ENCODE measurements at regions not wholly inside any gene's neighbourhood (a gene's known extent, or its start where the extent isn't known, plus 50 kb on each side); places are given as distances from the start of the nearest gene placed in this dataset.
"Not testable (repeated sequence)": the region's sequence is repeated elsewhere in the genome, so short reads cannot be mapped to it uniquely, and the experiment has no call there.

DNA sequence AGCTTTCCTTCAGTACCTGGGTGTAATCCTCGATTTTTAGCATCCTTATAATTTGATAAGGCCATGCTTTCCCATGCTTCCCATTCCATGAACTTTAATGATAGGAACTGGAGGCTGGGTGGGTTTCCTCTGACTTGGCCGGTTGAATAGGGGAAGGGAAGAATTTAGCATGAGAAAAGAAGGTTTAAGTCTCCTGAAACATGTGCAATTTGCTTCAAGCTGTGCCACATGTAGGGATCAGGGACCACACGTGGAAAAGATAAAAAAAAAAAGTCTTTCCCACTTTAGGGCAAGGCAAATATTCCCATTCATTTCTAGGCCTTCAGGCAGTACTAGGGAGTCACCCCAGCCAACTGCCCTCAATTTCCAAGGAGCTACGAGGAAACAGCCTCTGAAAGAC lies 900.3 kb downstream of the DSC3 start:
- no peak for DNase-seq

DNA sequence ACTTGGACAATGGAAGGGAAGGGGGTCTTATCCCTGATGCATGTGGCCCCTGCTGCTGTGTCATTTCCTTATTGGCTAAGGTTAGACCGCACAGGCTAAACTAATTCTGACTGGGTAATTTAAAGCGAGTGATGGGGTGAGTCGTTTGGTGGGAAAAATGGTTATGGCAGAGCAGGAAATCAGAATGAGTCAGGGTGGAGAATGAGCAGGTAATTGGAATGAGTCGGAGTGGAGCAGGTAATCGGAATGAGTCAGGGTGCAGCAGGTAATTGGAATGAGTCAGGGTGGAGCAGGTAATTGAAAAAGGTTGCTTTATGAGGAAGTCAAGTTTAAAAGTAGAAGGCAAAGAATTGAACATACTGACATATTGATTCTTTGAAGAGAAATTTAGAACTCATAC lies 901.0 kb downstream of the DSC3 start:
- DNase-seq: not testable (repeated sequence)

DNA sequence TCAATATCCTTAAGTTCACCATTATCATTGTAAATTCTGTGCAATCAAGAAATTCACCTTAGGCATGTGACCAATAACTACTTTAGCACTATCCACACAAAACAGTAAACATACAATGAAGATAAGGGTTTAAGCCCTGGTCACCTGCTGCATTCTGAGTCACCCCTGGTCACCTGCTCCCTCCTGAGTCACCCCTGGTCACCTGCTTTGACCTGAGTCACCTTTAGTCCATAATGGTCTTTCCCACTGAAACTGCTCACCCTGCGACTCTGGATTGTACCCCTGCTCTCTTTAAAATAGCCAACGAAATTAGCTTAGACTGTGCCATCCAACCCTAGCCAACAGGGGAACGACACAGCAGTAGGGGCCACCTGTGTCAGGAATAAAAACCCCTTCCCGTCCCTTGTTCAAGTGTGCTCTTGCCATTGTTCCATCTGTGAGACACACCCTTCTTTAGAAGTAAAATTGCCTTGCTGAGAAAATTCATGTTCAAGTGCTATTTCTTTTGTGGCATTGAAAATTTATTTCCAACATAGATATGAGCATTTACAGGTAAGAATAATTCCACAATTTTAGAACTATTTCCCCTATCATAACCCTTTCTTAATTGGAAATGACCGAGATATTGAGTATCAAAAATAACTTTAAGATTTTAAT lies 902.8 kb downstream of the DSC3 start:
- DNase-seq: no peak

DNA sequence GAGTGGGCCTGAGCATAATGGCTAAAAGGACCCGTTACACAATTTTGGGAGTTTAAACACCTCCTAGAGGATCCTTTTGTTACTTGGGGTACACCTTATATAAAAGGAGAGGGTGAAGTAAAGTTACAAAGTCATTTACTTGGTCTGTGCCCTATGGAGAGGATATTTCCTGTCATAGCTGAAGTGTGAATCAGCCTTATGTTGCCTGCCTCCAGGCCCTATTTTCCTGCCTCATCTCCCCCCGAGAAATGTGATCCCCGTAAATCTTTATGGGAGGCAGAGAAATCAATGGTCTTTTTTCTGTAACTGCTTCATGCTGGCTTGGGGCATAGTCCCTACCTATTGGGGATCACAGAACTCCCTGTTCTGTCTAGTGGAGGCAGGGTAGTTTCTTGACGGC lies 906.6 kb downstream of the DSC3 start:
- DNase-seq: no peak

DNA sequence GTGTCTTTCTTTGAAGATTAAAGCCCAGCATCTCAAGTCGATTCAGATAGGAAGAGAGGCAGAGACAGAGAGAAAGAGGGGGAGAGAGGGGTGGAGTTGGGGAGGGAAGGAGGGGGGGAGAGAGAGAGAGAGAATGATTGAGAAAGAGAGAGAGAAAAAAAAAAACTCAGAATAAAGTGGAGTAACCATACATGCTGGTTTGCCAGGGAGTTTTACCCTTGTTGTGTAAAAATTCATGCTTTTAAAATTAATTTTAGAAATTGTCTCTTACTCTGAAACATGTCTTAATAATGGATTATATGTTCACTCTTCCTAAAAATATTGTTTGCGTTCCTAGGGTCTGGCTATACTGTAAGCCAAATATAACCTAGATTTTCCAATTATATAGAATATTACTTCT lies 908.5 kb downstream of the DSC3 start:
- DNase-seq: no peak

DNA sequence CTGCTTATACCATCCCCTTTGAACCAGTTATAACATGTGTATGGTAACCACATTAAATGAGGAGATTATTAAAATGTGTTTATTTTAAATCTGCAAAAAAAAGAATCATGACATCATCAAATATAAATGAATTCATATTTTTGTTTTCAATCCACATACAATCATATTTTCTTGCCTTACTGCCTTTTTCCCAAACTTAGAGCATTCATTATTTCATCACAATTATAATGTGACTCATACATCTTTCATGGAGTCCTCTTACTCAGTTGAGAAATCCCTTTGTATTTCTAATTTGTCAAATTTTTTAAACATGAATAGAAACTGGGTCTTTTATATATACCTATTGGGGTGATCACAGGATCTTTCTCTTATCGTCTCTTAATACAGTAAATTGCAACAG lies 909.6 kb downstream of the DSC3 start:
- DNase-seq: no peak

DNA sequence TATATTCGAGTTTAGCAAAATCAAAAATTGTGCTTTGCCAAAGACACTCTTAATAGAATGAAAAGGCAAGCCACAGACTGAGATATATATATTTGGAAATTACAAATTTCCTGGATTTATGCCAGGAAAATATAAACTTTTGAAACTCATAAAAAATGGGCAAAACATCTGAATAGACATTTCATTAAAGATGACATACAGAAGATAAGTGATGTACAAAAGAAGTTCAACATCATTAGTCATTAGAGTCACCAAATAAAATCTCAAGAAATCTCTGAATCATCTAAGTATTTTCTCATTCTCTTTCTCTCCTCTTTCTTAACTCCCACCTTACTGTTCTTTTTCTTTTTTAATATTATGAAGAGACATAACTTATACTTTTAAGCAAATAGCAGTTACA lies 921.1 kb downstream of the DSC3 start:
- no peak for DNase-seq

DNA sequence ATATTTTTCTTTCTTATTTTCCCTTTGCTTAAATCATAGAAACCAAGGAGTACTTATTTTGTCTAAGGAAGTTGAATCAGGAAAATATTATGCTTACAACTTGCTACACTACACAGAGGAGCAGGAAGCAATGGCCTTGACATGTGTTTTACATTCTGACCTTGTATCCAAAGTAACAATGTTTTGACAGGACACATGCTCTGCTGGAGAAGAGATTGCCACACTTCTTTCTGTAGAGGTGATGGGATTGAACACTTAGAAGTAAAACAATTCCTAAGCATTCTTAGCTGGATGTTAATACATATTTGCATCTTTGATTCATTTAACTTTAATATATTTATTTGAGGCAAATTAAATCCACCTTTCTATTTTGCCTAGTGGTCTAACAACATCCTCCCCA lies 929.1 kb downstream of the DSC3 start:
- DNase-seq: no peak

DNA sequence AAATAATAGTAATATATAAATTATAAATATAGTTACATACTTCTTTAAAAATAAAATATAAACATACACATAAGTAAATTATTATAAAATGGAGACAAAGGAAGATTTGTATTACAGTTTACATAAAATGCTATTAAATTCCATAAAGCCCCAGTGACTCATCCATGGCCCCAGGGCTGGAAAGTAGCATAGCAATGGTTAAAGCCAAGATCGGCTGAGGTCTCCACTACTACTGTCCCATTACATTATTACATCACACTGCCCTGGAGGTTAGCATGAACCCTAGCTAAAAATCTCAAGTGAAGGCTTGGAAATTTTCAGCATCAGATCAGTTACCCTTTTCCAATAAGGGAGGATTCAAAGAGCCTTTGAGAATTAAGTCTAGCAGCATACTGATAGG lies 936.2 kb downstream of the DSC3 start:
- DNase-seq: no peak

DNA sequence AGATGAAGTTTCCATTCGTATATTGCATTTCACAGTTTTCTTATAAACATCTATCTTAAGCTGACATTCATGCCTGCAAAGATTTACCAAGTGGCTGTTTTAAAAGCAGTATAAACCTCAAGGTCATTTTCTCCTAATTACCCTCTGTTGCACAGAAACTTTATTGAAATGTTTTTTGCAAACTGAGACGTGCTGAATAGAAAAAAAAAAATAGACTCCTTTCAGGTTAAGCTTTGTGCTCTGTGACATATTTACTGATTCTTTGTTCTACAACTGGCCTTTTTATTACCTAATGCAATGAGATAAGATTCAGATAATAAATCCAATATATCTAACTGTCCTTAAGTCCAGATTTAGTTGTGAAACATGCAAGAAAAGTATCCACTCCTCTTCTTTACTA lies 938.7 kb downstream of the DSC3 start:
- DNase-seq: no peak

DNA sequence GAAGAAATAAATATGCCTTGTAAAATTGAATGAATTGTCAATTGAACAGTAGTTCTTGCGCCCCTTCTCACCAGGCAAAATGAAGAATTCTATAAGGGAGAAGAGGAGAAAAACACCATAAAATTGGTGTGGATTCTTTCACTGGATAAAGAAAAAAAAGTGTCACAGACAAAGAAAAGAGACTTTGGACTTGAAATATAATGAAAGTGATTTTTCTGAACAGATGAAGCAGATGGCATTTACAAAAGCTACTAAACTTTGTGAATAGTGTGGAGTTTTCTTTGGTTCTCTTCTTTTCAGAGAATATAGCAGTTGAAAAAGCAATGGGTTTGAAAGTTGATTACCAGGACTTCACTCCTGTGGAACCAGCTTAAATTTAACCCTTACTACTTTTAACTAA lies 945.7 kb downstream of the DSC3 start:
- no peak for DNase-seq

DNA sequence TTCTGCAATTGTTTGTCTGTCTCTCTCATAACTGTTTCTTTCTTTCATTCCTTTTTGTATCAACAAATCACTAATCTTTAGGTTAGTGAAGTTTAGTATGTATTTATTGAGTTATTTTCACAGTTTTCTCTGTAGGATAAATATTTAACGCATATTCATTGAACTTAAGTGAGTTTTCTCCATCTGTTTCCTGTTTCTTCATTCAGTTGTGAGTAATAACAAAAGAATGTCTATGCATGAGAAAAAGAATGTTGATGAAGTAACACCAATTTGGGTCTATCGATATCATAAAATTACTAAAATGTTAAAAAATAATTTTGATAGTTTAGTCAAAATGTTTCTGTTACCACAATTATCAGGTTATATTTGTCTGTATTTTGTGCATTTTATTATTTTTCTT lies 948.0 kb downstream of the DSC3 start:
- DNase-seq: peak; percentile 20

DNA sequence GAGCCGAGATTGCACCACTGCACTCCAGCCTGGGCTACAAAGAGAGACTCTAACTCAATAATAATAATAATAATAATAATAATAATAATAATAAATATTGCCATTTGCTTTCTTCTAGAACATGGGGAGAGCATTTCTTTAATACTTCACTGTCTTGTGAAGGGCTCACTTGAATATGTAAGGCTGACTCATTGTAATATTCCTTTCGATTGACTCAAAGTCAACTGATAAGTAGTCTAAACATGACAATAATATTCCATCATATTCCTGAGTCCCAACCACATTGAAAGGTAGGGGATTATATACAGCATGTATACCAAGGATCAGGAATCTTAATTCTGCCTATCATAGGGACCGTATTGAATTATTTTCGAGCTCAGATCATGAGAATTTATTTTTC lies 949.2 kb downstream of the DSC3 start:
- DNase-seq: no peak

DNA sequence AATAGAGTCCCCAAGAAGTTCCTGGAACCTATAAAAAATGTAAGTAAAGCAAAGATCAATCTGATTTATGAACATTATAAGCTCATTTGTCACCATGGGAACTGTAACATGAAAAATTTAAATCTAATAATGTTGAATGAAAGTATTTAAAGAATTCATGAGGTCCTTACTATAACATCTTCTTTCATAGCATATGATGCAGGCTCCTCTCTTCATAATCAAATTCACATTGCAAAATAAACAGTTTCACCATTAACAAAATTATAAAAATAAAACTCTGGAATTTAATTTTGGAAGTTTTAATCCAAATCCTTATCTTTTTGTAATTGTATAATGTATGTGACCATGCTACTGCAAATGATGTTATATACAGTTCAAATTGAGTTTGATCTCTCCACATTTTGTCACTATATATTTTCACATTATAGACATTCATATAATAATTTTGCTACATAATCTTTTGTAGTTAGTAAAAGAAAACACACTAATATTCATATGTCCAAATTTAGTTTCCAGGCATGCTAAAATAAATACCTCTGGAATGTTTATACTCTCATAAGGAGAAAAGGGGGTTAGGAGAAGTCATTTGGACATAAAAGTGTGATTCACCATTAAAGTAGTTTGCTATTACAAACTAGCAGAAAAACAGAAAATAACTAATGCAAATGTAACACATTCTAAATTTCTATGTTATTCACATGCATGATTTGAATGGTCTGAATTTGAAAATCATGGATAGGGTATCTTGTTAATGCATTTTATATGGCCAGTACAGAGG lies 954.1 kb downstream of the DSC3 start:
- DNase-seq: peak; percentile 12

DNA sequence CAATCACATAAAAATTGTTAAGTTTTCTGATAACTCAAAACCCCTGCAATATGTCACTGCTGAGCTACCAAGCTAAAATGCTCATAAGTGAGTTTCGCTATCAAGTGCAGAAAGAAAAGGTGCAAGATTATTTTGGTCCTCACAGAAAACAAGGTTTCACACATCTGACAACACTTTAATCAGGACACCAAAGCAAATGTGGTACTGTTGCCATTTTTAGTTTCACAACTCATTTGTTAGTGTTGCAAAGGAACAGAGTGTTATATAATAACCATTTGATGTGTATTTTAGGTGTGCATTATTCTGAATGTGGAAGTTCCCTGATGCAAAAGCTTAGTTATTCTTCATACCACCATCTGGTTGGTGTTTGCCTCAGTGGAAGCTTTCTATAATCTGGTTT lies 956.2 kb downstream of the DSC3 start:
- DNase-seq: no peak

DNA sequence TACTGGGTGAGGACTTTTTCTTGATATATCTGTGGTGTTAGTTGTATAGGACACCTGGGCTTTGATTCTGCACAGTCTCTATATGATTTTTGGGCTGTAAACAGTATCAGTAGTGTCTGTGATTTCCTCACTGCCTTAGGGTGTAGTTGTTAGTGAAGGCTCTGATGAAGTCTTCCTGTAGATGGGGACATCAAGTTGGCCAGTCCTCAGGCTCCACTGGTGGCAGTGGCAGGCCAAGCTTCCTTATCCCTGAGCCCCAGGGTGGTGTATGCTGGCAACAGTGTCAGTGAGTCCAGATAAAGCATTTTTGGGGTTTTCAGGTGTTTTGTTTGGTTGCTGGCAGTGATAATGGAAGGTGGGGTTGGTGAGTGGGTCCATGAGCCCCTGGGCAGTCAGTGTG lies 961.4 kb downstream of the DSC3 start:
- no peak for DNase-seq

DNA sequence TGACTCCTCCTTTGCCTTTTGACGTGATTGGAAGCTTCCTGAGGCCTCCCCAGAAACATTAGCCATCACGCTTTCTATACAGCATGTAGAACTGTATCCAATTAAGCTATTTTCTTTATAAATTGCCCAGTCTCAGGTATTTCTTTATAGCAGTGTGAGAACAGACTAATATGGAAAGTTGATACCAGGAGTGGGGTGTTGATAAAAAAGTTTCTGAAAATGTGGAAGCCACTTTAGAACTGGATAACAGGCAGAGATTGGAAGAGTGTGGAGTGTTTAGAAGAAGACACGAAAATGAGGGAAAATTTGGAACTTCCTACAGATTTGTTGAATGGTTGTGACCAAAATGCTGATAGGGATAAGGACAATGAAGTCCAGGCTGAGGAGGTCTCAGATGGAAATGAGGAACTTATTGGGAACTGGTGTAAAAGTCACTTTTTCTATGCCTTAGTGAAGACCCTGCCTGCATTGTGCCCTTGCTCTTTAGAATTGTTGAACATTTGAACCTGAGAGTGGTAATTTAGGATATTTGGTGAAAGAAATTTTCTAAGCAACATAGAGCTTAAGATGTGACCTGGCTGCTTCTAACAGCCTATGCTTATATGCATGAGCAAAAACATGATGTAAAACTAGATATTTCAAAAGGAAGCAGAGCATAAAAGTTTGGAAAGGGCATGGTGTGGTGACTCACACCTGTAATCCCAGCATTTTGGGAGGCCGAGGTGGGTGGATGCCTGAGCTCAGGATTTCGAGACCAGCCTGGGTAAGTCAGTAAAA lies 969.7 kb downstream of the DSC3 start:
- no peak for DNase-seq

DNA sequence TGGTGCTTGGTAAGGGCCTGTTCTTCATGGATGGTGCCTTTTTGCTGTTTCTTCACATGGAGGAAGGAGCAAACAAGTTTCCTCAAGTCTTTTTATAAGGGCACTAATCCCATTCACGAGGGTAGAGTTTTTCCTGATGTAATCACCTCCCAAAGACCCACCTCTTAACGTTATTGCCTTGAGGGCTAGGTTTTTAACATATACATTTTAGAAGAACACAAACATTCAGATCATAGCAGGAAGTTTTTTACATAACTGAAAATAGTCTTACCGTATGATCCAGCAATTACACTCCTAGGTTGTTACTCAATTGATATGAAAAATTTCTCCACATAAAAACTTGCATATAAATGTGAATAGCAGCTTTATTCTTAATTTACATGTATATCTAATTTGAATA lies 976.3 kb downstream of the DSC3 start:
- DNase-seq: no peak

DNA sequence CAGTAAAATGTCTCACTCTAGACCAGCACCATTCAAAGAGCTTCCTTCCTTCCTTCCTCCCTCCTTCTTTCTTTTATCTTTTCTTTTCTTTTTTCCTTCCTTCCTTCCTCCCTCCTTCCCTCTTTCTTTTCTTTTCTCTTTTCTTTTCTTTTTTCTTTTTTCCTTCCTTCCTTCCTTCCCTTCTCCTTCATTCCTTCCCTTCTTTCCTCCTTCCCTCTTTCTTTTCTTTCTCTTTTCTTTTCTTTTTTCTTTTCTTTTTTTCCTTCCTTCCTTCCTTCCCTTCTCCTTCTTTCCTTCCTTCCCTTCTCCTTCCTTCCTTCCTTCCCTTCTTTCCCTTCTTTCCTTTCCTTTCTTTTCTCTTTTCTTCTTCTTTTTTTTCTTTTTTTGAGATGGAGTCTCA lies 985.1 kb downstream of the DSC3 start:
- DNase-seq: no peak

DNA sequence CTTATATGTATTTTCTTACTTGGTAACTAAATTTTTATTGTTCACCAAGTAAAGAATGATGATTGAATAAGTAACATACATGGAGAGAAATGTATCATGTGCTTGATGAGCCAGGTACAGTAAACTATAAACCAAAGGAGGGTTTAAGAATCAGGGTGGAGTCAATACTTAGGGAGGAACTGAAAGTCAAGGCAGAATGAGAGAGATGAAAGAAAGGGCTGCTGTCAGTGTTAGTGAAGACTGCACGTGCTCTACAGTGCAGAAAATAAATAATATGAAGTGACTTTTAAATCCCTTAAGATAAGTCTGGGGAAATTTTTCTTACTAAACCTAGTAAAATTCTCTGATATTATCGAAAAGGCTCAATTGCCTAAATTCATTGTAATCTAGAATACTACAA lies 986.0 kb downstream of the DSC3 start:
- no peak for DNase-seq

DNA sequence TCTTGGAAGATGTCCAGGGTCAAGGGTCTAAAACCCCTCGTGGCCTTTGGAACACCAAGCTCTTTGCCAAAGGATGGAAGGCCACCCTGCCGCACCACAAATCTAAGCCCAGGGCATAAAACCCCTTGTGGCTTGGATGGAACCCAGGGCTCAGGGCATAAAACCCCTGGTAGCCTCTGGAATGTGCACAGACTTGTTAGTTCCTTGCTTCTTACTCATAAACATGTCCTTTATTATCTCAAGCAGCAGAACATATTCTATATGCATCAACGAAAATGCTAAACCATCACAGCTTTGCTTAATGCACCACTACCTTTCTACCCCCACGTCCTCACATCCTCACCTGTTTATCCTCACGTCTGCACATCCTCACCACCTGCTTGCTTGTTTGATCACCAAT lies 998.0 kb downstream of the DSC3 start:
- DNase-seq: no peak

DNA sequence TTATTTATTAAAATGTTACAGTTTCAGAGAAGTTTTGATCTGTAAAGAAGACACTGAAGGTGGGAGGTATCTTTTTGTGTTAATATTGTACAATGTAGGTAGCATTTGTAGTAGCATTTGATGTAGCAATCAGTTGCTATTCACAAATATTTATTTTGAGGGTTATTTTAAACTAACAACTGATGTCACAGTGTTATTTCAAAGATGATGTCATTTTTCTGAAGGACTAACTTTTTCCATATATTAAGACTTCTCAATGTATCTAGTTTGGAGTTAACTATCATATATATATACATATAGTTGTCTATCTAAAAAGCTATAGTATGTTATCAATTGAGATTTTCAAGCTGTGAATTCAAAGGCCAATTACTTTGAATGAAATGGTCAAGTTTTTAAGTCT lies 1003.3 kb downstream of the DSC3 start:
- no peak for DNase-seq

DNA sequence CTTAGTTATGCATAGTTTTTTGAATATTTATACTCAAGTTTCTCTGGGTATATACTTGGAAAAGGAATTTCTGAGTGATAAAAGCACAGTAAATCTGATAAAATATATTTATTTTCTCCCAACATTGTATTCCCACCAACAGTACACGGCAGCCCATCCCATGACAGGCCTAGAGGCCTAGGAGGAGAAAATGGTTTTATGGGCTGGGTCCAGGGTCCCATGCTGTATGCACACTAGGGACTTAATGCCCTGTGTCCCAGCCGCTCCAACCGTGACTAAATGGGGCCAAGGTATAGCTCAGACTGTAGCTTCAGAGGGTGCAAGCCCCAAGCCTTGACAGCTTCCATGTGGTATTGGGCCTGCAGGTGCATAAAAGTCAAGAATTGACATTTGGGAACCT lies 1007.7 kb downstream of the DSC3 start:
- DNase-seq: no peak

DNA sequence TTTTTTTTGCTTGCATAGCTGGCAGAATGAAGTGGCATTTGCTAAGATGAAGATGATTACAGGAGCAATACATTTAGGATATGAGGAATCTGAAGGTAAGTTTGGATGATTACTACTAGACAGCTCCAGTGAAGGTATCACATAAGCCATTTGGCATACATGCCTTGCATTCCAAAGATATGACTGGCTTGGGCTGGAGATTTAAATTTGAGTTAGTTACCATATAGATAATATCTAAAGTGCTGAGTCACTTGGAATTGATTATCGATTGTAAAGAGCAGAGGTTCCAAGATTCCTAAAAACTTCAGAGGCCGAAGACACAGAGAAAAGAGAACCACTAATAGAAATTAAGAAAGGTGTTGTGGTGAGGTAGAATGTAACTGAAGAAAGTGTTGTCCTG lies 1026.4 kb downstream of the DSC3 start:
- no peak for DNase-seq
